Epidermal melanocyte (primary cell): ENCODE measurements at regions not wholly inside any gene's neighbourhood (a gene's known extent, or its start where the extent isn't known, plus 50 kb on each side); places are given as distances from the start of the nearest gene placed in this dataset.

Experiments
- DNase-seq: peaks from one replicate; pipeline ENCODE4 v3.0.0; 2011; ENCODE audit warnings: low spot score; ENCODE audit not compliant: insufficient read length

GRCh38 chr15:69734699-69735098, 282.1 kb downstream of the RPLP1 start:
- no peak for DNase-seq

GRCh38 chr15:69735121-69735520, 282.5 kb downstream of the RPLP1 start:
- no peak for DNase-seq

DNA sequence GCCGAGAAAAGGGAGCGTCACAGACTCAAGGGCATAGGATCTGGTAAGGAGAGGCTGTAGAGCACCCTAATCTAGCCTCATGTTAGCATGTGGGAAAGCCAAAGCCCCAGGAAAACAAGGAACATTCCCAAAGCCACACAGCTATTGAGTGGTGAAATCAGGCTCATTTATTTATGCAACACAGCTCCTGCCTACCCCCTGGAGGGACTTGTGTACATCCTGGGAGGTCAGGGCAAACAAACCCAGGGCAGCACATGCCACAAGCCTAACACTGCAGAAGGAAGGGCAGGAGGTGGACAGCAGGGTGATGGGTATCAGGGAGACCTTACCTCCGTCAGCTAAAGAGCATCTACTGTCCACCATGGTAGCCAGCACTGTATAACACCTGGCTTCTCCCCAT, 283.5 kb downstream of the RPLP1 start:
- DNase-seq, result no peak

DNA sequence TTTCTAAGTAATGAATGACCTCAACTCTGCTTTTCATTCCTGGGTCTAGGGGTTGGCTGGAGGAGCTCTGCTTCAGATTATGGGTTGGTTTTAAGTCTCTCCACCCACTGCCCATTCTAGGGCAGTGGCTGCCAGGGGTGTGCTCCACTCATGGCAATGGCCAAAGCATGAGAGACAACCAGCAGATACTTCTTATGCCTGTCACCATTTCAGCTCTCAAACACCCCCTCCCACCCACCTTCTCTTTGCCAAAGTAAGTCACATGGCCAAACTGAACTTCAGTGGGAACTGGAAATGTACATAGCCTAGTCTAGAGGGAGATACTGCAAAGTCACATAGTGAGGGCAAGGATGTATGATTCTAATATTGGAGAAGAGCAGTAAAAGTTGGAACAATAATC, 285.3 kb downstream of the RPLP1 start:
- DNase-seq, result no peak

DNA sequence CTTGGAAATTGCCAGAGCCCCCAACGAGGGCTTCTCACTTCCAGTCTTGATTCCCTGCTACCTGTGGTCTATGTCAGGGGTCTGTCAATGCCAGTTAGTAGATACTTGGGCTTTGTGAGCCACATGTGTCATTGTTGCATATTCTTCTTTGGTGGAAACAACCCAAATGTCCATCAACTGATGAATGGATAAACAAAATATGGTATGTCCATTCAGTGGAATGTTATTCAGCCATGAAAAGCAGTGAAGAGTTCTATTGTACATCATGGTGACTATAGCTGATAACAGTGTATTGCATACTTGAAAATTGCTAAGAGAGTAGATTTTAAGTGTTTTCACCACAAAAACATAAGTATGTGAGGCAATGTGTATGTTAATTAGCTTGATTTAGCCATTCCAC, 288.1 kb downstream of the RPLP1 start:
- no peak for DNase-seq

- no peak for DNase-seq
Observed at GRCh38 chr15:69742361-69742760, 289.7 kb downstream of the RPLP1 start.

DNA sequence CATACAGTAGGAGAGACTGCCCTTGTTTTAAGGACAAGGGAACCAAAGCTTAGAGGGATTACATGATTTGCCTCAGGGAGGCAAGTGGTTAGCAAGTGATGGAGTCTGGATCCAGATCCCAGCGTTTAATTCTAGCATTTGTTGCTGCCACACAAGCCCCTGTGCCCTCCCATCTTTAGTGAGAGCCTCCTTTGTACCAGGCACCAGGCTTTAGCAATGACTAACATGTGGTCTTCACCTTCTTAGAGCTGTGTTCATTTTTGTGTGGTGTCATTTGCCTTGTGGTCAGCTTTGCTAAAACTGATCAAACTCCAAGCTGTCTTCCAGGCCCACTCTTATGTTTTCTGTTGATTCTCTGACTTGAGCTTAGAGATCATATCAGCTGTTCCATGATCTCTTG, 290.5 kb downstream of the RPLP1 start:
- DNase-seq, result no peak

- DNase-seq, result no peak
Observed at GRCh38 chr15:69744391-69745162, 292.0 kb downstream of the RPLP1 start.

- DNase-seq, result no peak
Observed at GRCh38 chr15:69747193-69747592, 294.6 kb downstream of the RPLP1 start.

DNA sequence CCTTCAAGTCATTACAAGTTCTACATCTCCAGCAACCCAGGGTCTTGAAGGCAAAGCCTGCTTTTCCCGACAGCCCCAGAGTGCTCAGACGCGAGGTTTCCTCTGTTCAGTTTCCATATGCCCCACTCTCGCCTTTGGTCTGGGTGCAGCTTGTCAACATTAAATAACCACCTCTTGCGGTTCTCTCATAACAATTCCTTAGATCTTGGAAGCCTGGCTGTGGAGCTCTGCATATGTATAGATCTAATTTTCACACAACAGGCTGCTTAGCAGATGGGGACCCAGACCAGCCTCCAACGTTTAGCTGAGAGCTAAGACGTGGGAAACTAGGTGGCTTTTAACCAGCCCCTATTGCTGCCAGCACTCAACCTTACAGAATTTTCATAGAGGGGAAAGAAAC, 295.5 kb downstream of the RPLP1 start:
- no peak for DNase-seq

DNA sequence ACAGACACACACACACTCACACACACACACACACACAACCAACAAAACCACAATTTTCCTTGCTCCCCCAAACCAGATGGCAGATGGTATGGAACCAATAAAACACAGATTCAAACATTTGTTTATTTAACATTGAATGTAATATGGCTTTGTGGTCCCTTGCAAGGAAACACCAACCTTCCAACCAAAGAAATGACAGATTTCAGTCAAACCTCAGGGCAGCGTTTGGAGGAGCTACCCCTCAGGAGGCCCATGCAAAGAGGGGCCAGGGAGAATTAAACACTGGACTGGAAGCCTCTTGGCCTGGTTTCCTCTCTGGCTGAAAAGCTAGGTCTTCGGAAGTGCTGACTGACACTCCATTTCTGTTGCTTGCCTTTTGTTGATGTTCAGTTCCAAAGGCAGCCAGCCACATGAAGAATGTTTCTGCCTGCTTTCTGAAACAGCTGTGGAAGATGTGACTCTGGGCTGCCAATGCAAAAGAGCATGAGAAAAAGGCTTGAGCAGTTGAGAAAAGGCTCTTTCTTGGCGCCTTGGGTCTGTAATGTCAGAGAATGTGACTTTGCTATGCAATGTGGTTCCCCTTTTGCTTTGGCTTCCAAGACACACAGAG, 296.1 kb downstream of the RPLP1 start:
- no peak for DNase-seq

DNA sequence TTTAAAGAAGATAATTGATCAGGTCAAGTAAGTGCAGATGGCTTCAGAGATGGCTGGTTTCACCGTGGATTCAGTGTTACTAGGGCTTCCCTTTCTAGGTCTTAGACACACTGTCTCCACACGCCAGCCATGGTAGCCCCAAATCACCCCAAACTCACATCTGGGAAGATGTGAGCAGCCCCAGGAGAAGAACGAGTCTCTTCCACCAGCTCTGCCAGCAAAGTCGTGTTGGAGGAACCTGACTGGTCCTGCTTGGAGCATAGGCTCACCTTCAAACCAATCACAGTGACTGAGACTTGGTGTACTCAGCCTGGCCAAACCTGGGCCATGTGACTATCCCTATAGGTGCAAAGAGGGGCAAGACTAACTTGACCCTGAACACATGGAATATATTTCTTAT, 296.7 kb downstream of the RPLP1 start:
- DNase-seq, result no peak

DNA sequence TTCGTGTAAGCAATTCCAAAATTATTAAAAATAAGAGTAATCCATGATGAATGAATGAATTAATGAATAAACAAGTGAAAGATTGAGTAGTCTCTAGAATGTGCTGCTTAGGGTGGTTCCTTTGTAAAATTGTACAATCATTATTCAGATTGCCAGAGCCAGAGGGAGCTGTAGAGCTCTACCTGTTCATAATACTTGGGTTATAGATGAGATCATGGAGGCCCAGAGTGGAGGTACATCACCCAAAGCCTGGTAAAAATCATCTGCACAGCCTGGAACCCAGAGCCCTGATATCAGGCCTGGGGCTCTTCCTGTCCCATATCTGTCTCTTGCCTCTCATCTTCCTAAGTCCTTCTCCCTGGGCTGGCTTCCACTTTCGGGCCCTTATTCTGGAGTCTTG, 297.2 kb downstream of the RPLP1 start:
- DNase-seq, result no peak

- DNase-seq, result no peak
Observed at GRCh38 chr15:69750253-69750652, 297.6 kb downstream of the RPLP1 start.

DNA sequence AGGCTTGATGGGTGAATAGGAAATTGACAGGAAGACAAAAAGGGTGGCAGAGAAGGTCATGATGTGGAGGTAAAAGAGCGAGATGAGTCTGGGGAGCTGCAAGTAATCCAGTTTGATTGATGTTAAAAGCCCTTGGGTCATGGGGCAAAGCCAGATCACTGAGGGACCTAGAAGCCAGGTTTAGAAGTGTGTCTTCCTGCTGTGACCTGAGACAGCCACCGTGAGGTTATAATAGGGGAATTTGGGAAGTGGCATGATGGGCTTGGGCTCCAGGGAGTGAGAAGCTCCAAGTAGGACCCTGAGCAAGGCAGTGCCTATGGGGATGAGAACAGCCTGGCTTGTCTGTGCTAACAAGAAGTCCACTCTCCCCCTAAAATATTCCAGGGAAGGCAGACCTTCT, 298.5 kb downstream of the RPLP1 start:
- no peak for DNase-seq

DNA sequence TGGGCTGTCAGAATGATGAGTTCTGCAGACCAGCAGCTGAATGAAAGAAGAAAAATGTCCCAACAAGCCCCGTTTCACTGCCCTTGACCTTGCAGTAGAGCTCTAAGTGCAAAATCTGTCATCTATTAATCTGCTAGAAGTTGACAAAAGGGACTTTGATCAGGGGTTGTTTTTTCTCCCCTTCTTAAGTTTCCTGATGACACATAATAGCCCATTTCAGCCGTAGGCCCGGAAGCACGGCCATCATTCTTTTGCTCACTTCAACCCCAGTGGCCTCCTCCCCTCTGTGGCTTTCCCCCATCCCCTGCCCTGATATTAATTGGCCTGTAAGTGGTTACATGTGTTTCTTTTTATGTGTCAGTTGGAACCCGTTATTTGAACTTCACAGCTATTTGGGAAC, 298.9 kb downstream of the RPLP1 start:
- no peak for DNase-seq

- no peak for DNase-seq
Observed at GRCh38 chr15:69753867-69754266, 301.2 kb downstream of the RPLP1 start.

DNA sequence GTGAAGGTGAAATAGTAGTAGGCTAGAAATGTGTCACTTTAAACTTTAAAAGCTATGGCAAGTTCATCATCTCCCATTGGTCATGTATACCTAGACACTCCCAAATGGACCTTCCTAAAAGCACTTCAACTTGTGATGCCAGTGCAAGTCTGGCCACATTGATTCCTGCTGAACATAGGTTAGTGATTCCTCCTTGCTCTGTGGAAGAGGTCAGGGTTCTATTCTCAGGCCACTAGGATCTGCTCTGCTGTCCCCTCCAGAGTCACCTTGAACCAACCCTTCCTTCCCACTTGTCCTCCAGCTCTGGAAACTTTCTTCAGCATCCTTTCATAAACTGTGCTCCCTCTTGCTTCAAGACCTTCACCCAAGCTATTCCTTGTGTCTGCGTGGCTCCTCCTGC, 301.7 kb downstream of the RPLP1 start:
- DNase-seq, result no peak

DNA sequence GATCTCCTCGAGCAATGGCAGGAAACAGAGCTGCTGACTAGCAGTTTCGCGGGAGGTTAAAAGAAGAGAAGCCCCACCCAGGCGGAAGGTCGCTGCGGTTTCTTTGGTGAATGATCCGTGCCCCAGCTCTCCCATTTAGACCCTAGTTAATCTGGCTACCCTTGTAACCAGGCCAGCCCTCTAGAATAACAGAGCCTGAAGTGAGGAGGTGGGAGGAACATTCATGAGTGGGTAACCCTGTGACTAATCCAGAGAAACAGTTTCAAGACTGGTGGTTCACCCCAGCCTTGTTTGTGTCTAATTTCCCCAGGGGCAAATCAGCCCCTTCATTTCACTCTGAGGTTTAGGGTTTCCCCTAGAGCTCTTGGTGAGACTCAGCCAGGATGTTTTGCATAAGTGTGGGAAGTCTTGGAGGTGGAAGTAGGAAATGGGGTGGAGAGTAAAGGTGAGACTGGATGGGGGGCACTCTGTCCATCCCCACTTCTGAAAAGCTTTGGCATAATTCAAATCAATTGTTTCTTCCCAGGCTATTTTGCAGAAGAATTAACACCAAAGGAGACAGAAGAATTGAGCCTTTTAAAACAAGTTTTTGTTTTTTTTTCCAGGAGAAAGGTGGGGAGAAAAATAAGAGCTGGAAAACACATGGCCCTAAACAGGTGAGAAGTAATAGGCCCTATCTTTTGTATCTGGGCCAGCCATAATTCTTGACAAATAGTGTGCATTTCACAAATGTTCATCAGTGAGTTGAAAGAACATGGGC, 303.1 kb downstream of the RPLP1 start:
- DNase-seq, result no peak

GRCh38 chr15:69756440-69756839, 303.8 kb downstream of the RPLP1 start:
- DNase-seq, result peak; percentile 1

DNA sequence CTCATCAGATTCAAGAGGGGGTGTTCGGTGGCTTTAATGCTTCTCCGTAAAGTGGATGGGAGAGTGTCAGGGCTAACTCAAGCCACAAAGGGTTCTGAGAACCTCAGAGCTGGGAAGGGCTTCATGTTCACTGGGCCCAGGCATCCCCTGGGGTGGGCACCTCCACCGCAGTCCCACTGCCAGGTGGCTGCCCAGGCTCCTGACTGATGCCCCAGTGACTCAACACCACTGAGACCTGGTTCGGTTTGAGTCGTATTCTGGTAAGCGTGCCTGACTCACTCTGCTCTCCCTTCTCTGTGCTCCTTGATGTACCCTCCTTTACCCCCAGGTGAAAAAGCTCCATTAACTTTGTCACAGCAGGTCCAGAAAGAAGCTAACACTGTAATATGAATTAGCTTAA, 304.6 kb downstream of the RPLP1 start:
- peak; percentile 11 for DNase-seq

GRCh38 chr15:69758291-69758771, 305.7 kb downstream of the RPLP1 start:
- DNase-seq, result peak; percentile 11
